ENCODE measurements at regions not wholly inside any gene's neighbourhood (a gene's known extent, or its start where the extent isn't known, plus 50 kb on each side); places are given as distances from the start of the nearest gene placed in this dataset.

DNA sequence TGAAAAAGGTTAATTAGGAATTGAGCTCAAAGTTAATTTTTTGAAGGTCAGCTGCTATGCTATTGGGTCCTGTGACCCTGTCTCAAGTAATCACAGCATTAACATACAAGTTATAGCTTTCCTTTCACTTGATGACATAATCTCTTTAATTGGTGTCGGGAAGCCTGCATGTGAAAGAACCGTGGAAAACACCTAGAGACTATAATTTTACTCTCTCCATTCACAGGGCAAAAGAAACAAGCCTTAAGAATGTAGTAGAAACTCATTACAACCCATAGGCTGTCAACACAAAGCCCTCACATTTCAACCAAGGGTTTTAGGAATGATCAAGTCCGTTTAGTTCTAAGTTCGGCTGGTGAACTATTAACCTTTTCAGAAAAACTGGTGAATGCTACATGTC, 104.4 kb downstream of the PPM1A start (continued):
- TF ChIP-seq, protein P1, sequence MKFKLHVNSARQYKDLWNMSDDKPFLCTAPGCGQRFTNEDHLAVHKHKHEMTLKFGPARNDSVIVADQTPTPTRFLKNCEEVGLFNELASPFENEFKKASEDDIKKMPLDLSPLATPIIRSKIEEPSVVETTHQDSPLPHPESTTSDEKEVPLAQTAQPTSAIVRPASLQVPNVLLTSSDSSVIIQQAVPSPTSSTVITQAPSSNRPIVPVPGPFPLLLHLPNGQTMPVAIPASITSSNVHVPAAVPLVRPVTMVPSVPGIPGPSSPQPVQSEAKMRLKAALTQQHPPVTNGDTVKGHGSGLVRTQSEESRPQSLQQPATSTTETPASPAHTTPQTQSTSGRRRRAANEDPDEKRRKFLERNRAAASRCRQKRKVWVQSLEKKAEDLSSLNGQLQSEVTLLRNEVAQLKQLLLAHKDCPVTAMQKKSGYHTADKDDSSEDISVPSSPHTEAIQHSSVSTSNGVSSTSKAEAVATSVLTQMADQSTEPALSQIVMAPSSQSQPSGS (tag by site-specific recombination; IDR thresholded peaks at IDR 0.05; ENCODE audit: low read depth) = no peak
- TF ChIP-seq ZNF621 (tag by site-specific recombination; IDR thresholded peaks at IDR 0.05) = no peak
- no peak for TF ChIP-seq ZNF175 (tag by site-specific recombination; IDR thresholded peaks at IDR 0.05)
- no peak for TF ChIP-seq ZNF544 (tag by site-specific recombination; IDR thresholded peaks at IDR 0.05)
- TF ChIP-seq GLIS1 (tag by site-specific recombination; IDR thresholded peaks at IDR 0.05) = no peak
- TF ChIP-seq, protein P2, sequence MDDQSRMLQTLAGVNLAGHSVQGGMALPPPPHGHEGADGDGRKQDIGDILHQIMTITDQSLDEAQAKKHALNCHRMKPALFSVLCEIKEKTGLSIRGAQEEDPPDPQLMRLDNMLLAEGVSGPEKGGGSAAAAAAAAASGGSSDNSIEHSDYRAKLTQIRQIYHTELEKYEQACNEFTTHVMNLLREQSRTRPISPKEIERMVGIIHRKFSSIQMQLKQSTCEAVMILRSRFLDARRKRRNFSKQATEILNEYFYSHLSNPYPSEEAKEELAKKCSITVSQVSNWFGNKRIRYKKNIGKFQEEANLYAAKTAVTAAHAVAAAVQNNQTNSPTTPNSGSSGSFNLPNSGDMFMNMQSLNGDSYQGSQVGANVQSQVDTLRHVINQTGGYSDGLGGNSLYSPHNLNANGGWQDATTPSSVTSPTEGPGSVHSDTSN (CRISPR knock-in tag; IDR thresholded peaks at IDR 0.05) = no peak
- no peak for TF ChIP-seq ZNF624 (tag by site-specific recombination; IDR thresholded peaks at IDR 0.05)
- no peak for TF ChIP-seq ZNF514 (tag by site-specific recombination; IDR thresholded peaks at IDR 0.05)

DNA sequence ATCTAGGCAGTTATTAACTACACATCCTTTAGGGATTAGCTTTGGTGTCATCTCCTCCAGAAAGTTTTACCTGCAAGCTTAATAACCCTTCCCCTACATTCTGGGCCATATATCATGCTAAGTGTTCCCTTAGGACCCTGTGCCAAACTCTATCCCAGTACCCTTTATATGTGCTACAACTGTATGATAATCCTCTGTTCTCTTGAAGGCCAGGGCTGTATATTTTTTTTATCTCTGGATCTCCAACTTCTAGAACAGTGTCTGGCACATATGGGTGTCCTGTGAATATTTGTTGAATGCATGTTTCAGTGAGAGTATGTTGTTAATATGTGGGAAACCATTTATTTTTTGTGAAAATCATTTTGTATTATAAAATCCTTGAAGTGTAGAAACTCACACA, 106.7 kb downstream of the PPM1A start:
- H3K4me3 ChIP-seq (ENCODE audit: low read depth, low read length) = no peak overlapping the region
- ChIA-PET CTCF (no interaction called here), POLR2A (no interaction called here)
- H3K4me1 ChIP-seq (ENCODE audit: control insufficient read depth, insufficient read depth, low read length) = no peaks in the 10 kb centered on the region
- no peak for TF ChIP-seq ZNF530 (tag by site-specific recombination; IDR thresholded peaks at IDR 0.05; ENCODE audit: low read depth)
- TF ChIP-seq SP2 (tag by site-specific recombination; IDR thresholded peaks at IDR 0.05) = no peak
- no peak for TF ChIP-seq ZSCAN23 (tag by site-specific recombination; IDR thresholded peaks at IDR 0.05)
- no peak for TF ChIP-seq ZNF501 (tag by site-specific recombination; IDR thresholded peaks at IDR 0.05)
- TF ChIP-seq YY1 (tag by site-specific recombination; IDR thresholded peaks at IDR 0.05) = no peak
- TF ChIP-seq ZNF585B (tag by site-specific recombination; IDR thresholded peaks at IDR 0.05) = no peak
- no peak for TF ChIP-seq ZXDB (tag by site-specific recombination; IDR thresholded peaks at IDR 0.05)
- TF ChIP-seq ZNF280D (tag by site-specific recombination; IDR thresholded peaks at IDR 0.05) = no peak
- no peak for TF ChIP-seq ZNF19 (tag by site-specific recombination; IDR thresholded peaks at IDR 0.05; ENCODE audit: low read depth)
- no peak for TF ChIP-seq AEBP2 (tag by site-specific recombination; IDR thresholded peaks at IDR 0.05; ENCODE audit: borderline replicate concordance)
- TF ChIP-seq SP7 (tag by site-specific recombination; IDR thresholded peaks at IDR 0.05) = no peak
- H3K27ac ChIP-seq (ENCODE audit: extremely low read depth, low read depth, low read length) = no peak overlapping the region
- no peaks in the 10 kb centered on the region for H3K9me3 ChIP-seq (ENCODE audit: control insufficient read depth, insufficient read depth, low read depth, low read length)
- H3K36me3 ChIP-seq (ENCODE audit: control insufficient read depth in 2 of 2, insufficient read depth in 1 of 2, low read length in 2 of 2) = no peaks in the 10 kb centered on the region

DNA sequence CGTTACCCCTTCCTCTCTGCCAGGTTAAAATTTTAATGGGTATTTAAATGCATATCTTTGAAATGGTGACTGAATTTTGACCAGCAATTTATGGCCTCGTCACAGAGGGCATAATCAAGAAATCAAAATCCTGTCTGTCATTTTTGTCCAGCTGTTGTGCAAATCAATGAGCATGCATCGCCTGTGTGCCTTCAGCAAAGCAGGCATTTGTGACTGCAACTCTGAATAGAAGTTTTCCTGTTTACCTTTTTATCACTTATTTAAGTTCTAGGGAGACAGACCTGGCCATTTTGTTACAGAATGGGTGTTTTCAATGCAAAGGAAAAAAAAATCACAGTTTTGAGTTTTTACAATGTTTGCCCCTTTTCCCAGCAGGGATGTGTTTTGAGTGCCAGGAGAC, 107.4 kb downstream of the PPM1A start:
- CTCF ChIA-PET = no interaction called here
- H3K4me3 ChIP-seq (ENCODE audit: low read depth, low read length) = no peak overlapping the region
- no peaks in the 10 kb centered on the region for H3K36me3 ChIP-seq (ENCODE audit: control insufficient read depth in 2 of 2, insufficient read depth in 1 of 2, low read length in 2 of 2)
- no peaks in the 10 kb centered on the region for H3K9me3 ChIP-seq (ENCODE audit: control insufficient read depth, insufficient read depth, low read depth, low read length)
- POLR2A ChIA-PET = no interaction called here
- H3K27ac ChIP-seq (ENCODE audit: extremely low read depth, low read depth, low read length) = no peak overlapping the region
- no peaks in the 10 kb centered on the region for H3K4me1 ChIP-seq (ENCODE audit: control insufficient read depth, insufficient read depth, low read length)
- TF ChIP-seq ZNF138 (tag by site-specific recombination; IDR thresholded peaks at IDR 0.05; ENCODE audit: borderline replicate concordance) (no peak), ZSCAN23 (tag by site-specific recombination; IDR thresholded peaks at IDR 0.05) (no peak), ZNF658 (tag by site-specific recombination; IDR thresholded peaks at IDR 0.05) (no peak), ZNF239 (tag by site-specific recombination; IDR thresholded peaks at IDR 0.05) (no peak), ZNF292 (tag by site-specific recombination; IDR thresholded peaks at IDR 0.05; ENCODE audit: borderline replicate concordance, low read depth) (no peak), CTCF (tag by site-specific recombination; IDR thresholded peaks at IDR 0.05) (no peak), ZNF266 (tag by site-specific recombination; IDR thresholded peaks at IDR 0.05; ENCODE audit: low read depth) (no peak), ZEB2 (tag by site-specific recombination; IDR thresholded peaks at IDR 0.05) (no peak), ZNF366 (tag by site-specific recombination; conservative IDR thresholded peaks at IDR 0.05) (no peak), ZNF184 (tag by site-specific recombination; IDR thresholded peaks at IDR 0.05) (no peak)
